Iris pigment epithelial cell (primary cell): ENCODE measurements at regions not wholly inside any gene's neighbourhood (a gene's known extent, or its start where the extent isn't known, plus 50 kb on each side); places are given as distances from the start of the nearest gene placed in this dataset.

ENCODE experiments used
- DNase-seq: peaks from one replicate; pipeline ENCODE4 v3.0.0-alpha.2; 2011; ENCODE audit warnings: low read depth

- no peak for DNase-seq
Measured at GRCh38 chr1:55969322-55969721, 610.0 kb downstream of the PLPP3 start.

- DNase-seq = no peak
Measured at GRCh38 chr1:55968661-55969060, 610.7 kb downstream of the PLPP3 start.

GRCh38 chr1:55965981-55966461 lies 613.3 kb downstream of the PLPP3 start:
- peak; percentile 23 for DNase-seq

GRCh38 chr1:55962472-55962871 lies 616.9 kb downstream of the PLPP3 start:
- no peak for DNase-seq

GRCh38 chr1:55959136-55959548 lies 620.2 kb downstream of the PLPP3 start:
- no peak for DNase-seq

- DNase-seq = no peak
Measured at GRCh38 chr1:55958498-55958897, 620.9 kb downstream of the PLPP3 start.

- DNase-seq = no peak
Measured at GRCh38 chr1:55957276-55957675, 622.1 kb downstream of the PLPP3 start.

GRCh38 chr1:55955016-55955621 lies 624.2 kb downstream of the PLPP3 start:
- DNase-seq = peak; percentile 50

- DNase-seq = no peak
Measured at GRCh38 chr1:55951291-55951690, 628.1 kb downstream of the PLPP3 start.

GRCh38 chr1:55947446-55947845 lies 631.9 kb downstream of the PLPP3 start:
- DNase-seq = no peak

- no peak for DNase-seq
Measured at GRCh38 chr1:55943721-55944435, 635.5 kb downstream of the PLPP3 start.

GRCh38 chr1:55943012-55943411 lies 636.4 kb downstream of the PLPP3 start:
- no peak for DNase-seq

GRCh38 chr1:55939866-55940265 lies 639.5 kb downstream of the PLPP3 start:
- DNase-seq = no peak

GRCh38 chr1:55938861-55939260 lies 640.5 kb downstream of the PLPP3 start:
- DNase-seq = no peak

GRCh38 chr1:55938376-55938850 lies 641.0 kb downstream of the PLPP3 start:
- DNase-seq = no peak

GRCh38 chr1:55937840-55938375 lies 641.5 kb downstream of the PLPP3 start:
- no peak for DNase-seq

- DNase-seq = no peak
Measured at GRCh38 chr1:55935236-55935635, 644.1 kb downstream of the PLPP3 start.

GRCh38 chr1:55932402-55932801 lies 647.0 kb downstream of the PLPP3 start:
- no peak for DNase-seq

- peak; percentile 41 for DNase-seq
Measured at GRCh38 chr1:55931081-55931940, 648.1 kb downstream of the PLPP3 start.

- DNase-seq = no peak
Measured at GRCh38 chr1:55929652-55930051, 649.7 kb downstream of the PLPP3 start.

- no peak for DNase-seq
Measured at GRCh38 chr1:55928576-55928975, 650.8 kb downstream of the PLPP3 start.

GRCh38 chr1:55927702-55928290 lies 651.6 kb downstream of the PLPP3 start:
- peak; percentile 22 for DNase-seq
